DMS114 treated with DMSO at 0.1 percent for 48 hours (cell line): ENCODE measurements at regions not wholly inside any gene's neighbourhood (a gene's known extent, or its start where the extent isn't known, plus 50 kb on each side); places are given as distances from the start of the nearest gene placed in this dataset.
A peak's percentile ranks its signal among the peaks of the same experiment; 100 is the strongest.

Experiments used
- DNase-seq: peaks from one replicate; lab custom pipeline; 2025; ENCODE audit not compliant: unreplicated experiment; lab: John Stamatoyannopoulos, UW

DNA sequence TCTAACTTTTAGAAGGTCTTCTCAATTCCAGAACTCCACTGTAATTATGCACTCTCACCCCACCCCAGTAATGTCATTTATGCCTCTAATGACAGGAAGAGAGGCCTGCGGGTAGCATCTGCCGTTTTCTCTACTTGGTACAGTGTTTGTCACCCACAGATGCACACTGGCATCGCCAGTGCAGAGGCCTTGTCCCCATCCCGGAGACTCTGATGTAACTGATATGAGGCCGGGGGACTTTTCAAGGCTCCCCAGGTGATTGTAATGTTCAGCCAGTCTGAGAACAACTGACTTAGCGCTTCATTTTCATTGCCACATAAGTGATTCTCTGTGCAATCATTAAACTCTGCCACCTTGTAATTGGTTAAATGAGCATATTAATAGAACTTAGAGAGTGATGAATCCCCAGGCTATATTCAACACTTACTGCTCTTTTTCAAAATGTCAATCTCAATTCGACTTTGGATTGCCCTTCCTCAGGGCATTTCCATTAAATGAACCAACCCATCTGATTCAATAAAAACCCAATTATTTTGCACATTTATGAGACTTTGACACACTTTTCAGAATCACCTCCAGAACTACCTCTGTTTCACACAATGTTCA, 113.2 kb downstream of the HERPUD2 start:
- no peak for DNase-seq

DNA sequence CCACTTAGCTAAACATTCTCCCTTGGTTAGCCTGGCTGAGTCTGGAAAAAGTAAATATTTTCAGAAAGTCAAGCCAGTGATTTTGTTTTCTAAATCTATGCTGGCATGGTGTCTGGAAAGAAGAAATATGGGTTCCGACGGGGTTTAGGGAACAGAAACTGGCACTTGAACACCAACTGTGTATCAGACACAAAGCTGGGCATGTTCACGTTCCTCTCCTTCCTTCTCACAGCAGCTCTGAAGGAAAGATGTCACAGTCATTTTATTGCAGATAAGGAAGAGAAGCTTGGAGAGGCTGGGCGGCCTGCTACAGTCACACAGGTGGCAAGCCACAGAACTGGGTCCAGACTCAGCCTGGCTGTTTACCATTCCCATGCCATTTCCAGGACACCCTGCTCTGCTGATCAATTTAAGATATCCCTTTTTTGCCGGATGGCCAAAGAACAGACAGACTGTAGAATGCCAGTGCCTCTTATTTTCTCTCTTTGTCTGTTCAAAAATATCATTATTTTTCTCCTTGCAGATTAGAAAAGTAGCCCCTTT, 118.8 kb downstream of the HERPUD2 start:
- DNase-seq: no peak

DNA sequence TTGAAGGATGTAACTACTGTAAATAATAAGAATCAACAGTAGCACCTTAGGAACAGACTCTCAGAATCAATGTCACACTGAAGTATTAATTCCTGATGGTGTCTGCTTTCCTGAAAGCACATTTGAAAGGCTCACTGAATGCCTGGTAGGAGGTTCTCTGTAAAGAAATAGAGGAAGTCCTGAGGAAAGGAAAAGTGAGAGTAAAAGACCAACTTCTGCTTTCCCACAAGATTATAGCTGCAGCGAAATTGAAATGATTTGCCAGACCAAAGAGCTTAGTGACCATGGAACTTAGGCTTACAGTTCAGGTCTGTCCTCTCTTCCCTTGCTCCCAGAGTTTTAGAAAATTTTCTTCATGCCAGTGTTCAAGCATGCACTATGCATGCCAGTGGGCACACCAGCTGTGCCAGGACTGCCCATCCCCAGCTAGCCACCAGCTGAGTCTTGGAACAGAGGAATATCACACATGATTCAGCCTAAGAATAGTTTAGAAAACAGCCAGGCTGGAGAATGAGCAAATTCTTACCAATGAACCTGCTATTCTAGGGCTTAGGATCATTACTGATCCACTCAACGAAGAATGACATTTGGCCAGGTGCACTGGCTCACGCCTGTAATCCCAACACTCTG, 123.2 kb downstream of the HERPUD2 start:
- DNase-seq: no peak

DNA sequence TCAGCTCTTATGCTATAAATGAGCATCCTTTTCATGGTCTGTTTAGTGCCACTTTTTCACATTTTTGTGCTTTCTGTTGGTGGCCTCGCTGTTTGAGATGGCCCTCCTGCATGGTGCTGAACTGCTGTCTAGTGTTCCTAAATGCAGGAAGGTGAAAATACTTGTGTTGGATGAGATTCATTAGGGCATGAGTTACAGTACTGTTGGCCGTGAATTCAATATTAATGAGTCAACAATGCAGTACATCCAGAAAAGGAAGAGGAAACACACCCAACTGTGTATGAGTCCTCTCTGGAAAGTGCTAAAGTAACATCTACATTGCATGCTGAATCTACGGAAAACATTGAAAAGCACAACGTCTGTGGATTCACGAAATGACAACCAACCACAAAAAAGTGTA, 124.0 kb downstream of the HERPUD2 start:
- no peak for DNase-seq

DNA sequence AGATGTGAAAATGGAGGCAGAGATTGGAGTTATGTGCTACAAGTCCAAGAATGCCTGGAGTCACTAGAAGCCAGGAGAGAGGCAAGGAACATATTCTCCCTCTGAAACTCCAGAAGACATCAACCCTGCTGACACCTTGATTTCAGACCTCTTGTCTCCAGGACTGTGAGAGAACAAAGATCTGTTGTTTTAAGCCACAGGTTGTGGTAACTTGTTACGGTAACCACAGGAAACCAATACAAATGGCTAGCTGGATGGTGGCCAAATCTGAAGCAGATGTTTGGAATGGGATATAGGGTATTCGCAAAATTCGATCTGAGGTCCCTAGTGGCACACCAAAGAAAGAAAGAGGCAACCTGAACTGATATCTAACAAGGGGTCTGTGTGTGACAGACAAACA, 129.0 kb downstream of the HERPUD2 start:
- DNase-seq: no peak

DNA sequence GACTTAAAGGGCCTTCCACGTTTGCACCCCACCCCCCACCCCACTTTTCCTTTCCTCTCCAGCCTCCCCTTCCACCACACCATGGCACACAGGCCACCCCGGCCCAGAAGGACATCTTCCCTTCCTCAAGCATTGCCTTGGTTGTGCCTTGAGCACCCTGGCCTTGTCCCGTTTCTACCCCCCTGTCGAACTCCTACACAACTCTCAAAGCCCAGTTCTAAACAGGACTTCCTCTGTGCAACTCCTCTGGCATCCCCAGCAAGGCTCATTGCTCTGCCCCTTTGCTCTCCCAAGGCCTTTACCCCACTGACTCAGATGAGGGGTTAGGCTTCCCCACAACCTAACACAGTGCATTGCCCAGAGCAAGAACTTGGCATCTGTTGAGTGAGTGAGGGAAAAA, 136.1 kb downstream of the HERPUD2 start:
- DNase-seq: no peak

DNA sequence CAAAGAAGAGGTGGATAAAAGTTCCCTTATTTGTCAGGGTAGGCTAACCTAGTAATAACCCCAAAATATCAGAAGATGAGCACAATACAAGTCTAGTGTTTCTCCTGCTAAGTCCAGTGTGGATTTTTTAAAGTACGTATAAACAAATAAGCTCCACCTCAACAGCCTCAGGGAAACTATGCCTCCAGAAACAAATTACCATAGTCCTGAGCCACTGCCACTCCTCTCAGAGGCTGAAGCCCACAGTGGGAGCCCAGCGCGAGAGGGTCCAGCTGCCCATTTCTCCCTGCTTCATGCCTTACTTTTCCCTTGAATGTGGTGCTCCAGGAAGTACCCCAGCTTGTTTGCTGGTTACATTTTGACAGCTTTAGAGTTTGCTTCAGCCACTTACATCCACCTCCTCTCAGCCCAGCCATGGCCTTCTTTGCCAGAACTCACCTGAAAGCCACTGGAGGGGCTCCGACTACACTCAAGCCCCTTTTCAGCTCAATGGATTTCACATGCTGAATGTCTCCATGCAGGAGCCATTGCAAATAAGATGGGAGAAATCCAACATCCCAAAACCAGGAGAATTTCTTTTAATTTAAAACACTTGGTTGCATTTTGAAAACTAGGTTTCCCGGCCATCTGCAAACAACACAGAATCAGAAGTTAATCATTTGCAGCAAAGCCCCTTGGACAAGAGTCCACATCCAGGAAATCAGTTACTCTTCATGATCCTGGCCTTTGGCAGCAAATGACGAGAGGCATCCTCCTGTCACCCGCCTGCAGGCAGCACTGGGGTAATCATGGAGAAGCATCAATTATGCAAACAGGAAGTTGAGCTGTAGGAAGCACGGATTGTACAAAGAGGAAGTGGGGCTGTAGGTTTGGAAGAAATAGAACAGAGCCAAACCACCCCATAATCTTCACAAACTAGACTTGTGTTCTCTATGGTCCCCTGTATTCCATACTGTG, 138.1 kb downstream of the HERPUD2 start:
- no peak for DNase-seq

DNA sequence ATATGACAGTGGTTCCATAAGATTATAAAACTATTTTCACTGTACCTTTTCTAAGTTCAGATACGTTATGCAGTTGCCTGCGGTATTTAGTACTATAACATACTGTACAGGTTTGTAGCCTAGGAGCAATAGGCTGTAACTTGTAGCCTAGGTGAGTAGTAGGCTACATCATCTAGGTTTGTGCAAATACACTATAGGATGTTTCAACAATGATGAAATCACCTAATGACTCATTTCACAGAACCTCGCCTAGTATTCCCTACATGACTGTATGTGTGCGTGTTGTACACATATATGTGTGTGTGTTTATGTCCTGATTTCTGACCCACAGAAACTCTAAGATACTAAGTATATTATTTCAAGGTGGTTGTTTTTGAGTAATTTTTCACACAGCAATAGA, 139.0 kb downstream of the HERPUD2 start:
- DNase-seq: no peak

DNA sequence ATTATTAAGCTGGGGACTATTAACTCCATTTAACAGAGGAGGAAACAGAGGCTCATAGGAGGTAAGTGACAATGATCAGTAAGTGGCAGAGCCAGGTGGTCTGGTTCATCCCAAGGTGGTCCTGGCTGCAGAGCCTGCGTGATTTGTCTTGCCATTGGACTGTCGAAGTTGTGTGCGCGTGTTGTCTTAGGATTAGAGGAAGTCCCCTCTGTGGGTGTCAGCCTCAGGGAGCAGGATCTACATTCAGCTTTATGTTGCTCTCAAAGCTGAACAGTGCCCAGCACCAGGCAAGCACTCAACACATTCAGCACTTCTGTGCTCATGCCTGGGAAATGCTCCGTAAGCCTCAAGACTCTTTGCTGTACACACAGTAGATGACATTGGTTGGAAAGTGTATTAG, 139.5 kb downstream of the HERPUD2 start:
- DNase-seq: no peak

DNA sequence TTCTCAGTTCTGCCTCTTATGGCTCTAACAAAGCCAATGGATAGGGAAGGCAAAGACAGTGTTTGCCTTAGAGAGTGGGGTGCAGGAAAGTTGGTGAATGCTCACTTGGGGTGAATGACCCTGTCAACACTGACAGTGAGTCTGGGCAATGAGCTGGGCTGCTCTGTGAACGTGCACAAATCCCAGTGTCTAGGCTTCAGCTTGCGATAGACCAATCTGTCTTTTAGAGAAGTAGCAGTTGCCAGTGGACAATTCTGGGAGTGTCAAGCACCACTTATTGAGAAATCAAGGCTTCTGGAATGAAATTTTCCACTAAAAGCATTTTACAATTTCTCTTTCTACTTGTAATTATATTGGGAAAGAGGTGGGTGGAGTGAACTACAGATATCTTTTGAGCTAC, 141.4 kb downstream of the HERPUD2 start:
- no peak for DNase-seq

DNA sequence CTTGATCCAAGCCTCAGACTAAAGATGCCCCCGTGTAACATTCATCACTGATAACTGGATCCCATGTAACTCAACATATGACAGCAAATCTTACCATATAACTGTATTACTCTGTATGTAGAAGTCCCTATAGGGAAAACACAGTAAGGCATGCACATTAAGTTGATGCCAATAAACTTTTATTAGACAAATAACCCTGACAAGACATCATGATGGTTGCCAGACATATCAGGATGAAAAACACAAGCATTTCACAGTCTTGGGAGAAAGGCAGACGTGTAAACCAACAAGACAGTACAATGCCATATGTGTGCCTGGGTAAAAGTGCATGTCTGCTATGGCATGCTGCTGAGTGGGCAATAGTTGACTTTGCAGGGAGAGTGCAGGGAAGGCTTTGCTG, 142.2 kb downstream of the HERPUD2 start:
- DNase-seq: no peak

DNA sequence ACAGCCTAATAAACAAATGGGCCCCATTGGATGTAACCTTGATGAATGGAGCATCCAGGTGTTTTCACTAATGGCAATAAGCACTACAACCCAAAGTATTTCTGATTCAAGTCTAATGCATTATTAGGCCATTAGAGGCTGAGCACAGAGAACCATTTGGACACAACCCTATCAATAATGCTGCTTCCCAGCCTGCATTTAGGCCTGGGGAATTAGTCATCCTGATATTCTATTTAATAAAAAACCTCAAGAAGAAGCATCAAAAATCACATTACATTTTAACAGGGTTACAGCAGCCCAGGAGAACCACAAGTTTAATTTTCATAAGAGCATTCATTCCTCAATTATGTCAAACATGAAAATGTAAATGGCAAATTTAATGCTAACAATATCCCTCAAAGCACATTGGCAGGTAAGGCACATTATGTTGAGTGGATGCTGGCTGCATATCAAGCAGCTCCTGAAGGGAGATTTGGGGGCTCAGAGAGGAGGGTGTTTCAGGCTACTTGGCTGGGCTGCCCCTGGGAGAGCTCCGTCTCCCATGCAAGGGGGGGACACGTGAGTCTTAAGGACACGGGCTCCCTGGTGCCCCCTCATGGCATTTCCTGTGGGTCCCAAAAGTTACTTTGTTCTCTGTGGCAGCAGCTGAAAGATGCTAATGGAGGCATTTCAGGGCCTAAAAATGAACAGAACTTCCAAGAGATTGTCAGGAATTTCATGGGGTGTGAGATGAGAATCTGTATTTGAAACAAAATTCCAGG, 143.4 kb downstream of the HERPUD2 start:
- no peak for DNase-seq

DNA sequence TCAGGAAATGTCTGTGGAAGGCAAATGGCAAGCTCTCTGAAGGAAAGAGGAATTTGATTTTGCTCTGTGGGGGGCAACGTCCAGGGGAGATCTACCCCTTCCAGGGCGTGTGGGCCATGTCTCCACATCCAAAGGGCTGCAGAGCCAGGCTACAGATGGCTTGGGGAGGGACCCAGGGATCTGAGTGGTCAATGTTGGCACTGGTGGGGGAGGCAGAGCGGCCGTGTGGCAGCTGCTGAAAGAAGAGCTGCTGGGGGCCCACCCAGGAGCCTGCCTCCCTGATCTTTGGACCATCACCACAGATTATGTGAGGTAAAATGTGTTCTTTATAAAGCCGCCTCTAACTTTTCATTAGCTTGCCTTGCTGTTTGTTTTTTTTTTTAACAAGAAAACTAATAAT, 144.1 kb downstream of the HERPUD2 start:
- no peak for DNase-seq

DNA sequence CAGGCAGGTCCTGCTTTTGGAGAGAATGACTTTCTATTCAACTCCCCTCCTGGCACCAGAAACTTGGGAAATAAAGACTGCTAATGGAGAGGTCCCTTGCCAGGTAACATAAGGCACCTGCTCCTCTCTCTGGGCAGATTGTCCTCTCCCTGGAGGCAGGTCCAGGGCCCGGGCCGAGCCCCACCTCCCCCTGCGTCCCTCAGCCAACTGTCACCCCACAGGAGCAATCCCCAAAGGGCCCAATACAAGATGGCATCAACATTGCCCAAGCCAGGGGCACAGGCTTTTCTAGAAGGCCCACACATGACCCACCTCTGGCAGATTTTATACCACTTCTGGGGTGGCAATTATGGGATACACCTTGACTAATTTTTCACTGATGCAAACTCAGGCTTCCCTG, 145.2 kb downstream of the HERPUD2 start:
- no peak for DNase-seq

DNA sequence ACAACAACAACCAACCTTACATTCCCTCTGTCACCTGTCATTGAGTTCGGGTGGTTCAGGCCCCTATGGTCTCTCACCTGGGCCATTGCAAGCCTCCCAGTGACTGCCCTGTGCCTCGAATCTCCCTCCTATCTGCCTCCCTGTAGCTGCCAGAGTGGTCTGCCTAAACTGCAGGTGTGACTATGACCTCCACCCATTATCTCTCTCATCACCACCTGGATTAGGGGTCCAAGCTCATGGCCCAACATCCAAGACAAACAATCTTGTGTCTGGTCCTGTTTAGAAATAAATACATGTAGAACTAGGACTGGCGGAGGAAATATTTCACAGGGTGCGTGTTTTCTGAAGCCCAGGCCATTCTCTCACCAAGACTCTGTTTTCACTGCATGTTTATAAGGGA, 146.6 kb downstream of the HERPUD2 start:
- DNase-seq: no peak

DNA sequence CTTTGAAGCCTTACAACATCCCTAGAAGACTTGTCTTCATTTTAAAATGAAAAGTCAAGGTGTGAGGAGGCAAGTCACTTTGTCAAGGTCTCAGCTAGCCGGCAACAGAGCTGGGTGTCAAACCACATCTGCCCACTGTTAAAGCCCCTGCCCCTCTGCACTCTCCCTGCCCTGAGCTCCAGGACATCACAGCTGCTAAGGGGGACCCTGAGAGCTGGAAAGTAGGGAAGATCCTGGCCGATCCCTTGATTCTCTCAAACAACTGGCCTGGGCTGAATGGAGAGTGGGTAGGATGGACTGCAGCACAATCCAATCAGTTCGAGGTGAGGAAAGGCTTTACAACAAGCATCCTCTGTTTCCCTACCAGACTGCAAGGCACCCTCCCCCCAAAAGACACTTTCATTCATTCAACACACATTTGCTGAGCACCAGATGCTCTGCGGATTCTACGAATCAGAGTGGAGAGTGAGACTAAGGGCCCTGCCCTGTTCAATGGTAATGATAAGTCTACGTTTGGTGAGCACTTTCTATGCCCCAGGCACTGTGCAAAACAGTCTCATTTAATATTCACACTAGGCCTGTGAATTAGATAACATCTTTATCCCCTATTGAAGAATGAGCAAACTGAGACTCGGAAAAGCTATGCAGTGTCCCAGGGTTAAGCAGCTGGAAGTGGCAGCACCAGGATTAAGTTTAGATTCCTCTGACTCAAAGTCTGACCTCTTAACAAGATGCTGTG, 148.1 kb downstream of the HERPUD2 start:
- DNase-seq: no peak

DNA sequence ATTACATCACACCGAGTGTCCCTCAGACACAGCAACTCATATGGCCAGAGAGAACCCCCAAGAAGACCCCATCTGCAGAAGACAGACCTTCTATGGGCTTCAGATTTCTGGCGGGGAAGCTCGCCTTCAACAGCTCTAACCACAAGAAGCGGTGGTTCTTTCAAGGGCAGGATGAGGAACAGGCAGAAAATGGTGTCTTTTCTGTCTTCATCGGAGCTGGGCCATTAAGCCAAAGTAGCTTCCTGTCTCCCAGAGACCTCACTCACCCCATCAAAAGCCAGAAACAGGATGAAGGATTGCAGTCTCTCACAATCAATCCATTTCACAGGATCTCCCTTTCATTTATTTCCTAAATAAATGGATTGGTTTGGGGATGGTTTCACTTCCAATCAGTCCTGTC, 149.1 kb downstream of the HERPUD2 start:
- no peak for DNase-seq

DNA sequence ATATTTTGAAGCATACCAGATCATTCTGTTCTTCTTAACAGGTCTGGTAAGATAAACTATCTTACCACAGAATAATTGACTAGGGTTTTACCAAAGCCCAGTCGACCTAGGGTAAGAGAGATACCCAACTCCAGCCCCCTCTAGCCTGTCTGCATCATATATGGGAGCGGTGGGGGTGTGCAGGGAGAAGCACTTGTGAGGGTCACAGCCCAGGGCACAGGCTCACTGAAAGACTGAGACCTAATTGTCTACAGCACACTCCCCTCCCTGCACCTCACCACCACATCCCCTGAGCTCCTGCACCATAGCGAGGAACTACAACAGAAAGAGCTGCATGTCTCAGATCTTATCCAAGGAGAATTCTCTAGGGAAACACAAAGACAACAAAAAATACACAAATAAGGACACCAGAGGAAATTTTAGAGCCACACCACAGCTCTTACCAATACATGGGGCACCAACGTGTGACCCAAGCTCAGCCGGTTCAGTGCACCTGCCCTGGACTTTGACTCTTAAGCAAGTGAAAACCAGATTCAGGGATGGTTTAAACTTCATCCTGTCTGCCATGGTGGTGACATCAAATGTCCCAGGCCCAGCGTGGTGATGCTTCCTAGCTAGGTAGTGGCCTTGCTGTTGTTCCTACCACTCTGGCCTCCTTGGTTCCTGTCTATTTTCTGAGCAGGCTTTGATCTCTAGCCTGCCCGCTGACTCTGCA, 150.8 kb downstream of the HERPUD2 start:
- DNase-seq: no peak

DNA sequence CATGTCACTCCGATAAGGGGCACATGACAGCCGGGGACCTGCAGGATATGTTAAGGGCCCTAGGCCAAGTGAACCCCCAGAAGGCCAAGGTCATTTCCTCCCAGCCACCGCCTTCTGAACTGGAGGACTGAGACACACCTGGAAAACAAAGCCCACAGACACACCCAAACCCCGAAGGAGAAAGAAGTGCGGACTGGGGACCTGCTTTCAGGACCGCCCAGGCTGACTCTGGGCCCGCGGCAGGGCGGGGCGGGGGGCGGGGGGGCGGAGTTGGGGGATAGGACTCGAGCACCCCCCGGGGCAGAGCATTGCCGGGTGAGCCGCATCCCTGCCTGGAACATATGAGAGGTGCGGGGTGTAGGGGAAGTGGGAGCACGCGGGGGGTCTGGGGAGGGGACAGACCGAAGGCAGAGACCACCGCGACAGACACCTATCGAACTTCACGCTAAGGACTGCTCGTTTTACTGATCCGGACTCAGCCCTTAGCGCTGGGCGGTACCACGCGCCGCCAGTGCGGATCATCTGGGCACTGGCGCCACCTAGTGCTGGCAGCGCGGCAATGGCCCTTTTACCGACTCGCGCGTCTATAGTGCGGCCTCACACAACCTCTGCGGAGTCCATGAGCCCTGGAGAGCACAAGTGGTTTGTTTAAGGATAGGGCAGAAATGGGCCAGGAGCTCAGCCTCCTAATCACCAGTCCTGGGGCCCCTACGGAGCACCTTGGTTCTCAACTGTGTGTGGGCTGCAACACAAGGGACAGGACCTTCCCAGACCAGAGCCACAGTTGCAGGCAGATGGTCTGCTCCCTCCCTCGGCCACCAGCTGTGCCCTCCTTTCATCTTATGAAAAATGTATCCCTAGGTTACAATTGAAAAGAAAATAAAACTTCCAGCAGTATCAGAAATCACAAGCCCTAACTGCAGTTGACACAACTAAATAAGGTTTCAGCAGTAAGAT, 157.6 kb downstream of the HERPUD2 start:
- peak; percentile 75 for DNase-seq
